Endodermal cell (in vitro differentiated cells): ENCODE measurements at regions not wholly inside any gene's neighbourhood (a gene's known extent, or its start where the extent isn't known, plus 50 kb on each side); places are given as distances from the start of the nearest gene placed in this dataset.

ENCODE experiments used
- DNase-seq: peaks from one replicate; pipeline ENCODE4 v3.0.0-alpha.2; 2017
- H3K27ac ChIP-seq: 2 replicates; pipeline ENCODE4 v1.5.1; 2013; ENCODE audit warnings: mild to moderate bottlenecking, low read depth, low read length, moderate library complexity
- H3K27me3 ChIP-seq: 2 replicates; pipeline ENCODE4 v1.6.1; 2013; ENCODE audit warnings: mild to moderate bottlenecking, low read length, moderate library complexity; ENCODE audit not compliant: insufficient read depth, control insufficient read depth, poor library complexity, severe bottlenecking
- H3K36me3 ChIP-seq: 2 replicates; pipeline ENCODE4 v1.7.0; 2013; ENCODE audit warnings: mild to moderate bottlenecking, low read length, moderate library complexity; ENCODE audit not compliant: control insufficient read depth, insufficient read depth
- H3K4me1 ChIP-seq: one replicate; pipeline ENCODE4 v1.7.0; 2013; ENCODE audit warnings: low read length; ENCODE audit not compliant: control insufficient read depth, insufficient read depth
- H3K4me3 ChIP-seq: 2 replicates; pipeline ENCODE4 v1.5.1; 2013; ENCODE audit warnings: mild to moderate bottlenecking, low read length, moderate library complexity
- H3K9ac ChIP-seq: 2 replicates; pipeline ENCODE4 v1.6.1; 2013; ENCODE audit warnings: mild to moderate bottlenecking, low read length, moderate library complexity; ENCODE audit not compliant: poor library complexity, severe bottlenecking; ENCODE audit errors: extremely low read depth
- H3K9me3 ChIP-seq: 2 replicates; pipeline ENCODE4 v1.6.1; 2013; ENCODE audit warnings: mild to moderate bottlenecking, low read length, moderate library complexity; ENCODE audit not compliant: control insufficient read depth
- H3K27ac Mint-ChIP-seq: 2 replicates; pipeline ENCODE4 v1.8.0; 2020; ENCODE audit warnings: mixed read lengths
- H3K27me3 Mint-ChIP-seq: 2 replicates; pipeline ENCODE4 v1.8.0; 2021; ENCODE audit warnings: mild to moderate bottlenecking, mixed read lengths; ENCODE audit not compliant: insufficient read depth
- H3K36me3 Mint-ChIP-seq: 2 replicates; pipeline ENCODE4 v1.8.0; 2020; ENCODE audit warnings: low read depth, mixed read lengths
- H3K4me1 Mint-ChIP-seq: 2 replicates; pipeline ENCODE4 v1.8.0; 2020; ENCODE audit warnings: mixed read lengths
- H3K4me3 Mint-ChIP-seq: 2 replicates; pipeline ENCODE4 v1.8.0; 2020; ENCODE audit warnings: mild to moderate bottlenecking, moderate library complexity, mixed read lengths
- H3K9me3 Mint-ChIP-seq: 2 replicates; pipeline ENCODE4 v1.8.0; 2020; ENCODE audit warnings: mild to moderate bottlenecking, mixed read lengths
- CTCF ChIP-seq: fragments of 200-600 bp; sonication (generic); conservative IDR thresholded peaks from 2 replicates; pipeline ENCODE4 v1.5.0; 2021; ENCODE audit warnings: antibody characterized with exemption, mild to moderate bottlenecking
- WGBS, 2 experiments: methylation state at CpG; one replicate each; pipeline versions ENCODE4 v1.1.5 to v1.1.7; 2013; ENCODE audit warnings: missing lambda C conversion rate in 2 of 2, mixed read lengths in 1 of 2; ENCODE audit not compliant: insufficient coverage in 1 of 2, insufficient read length in 1 of 2; 5-methylcytosine and 5-hydroxymethylcytosine counted together

GRCh38 chr13:111482126-111482525 is 161.7 kb downstream of the TEX29 start:
- Histone ChIP-seq H3K4me1 (no peaks in the 10 kb centered on the region), H3K36me3 (no peaks in the 10 kb centered on the region), H3K27ac (no peak overlapping the region), H3K4me3 (no peak overlapping the region), H3K9ac (no peak overlapping the region), H3K27me3 (no peaks in the 10 kb centered on the region), H3K9me3 (peaks cover 10% of the 10 kb centered on the region)
- Mint-ChIP-seq H3K4me1 (peaks cover 5% of the 10 kb centered on the region), H3K36me3 (no peaks in the 10 kb centered on the region), H3K4me3 (no peak overlapping the region), H3K9me3 (peaks cover 22% of the 10 kb centered on the region), H3K27me3 (peaks cover 4% of the 10 kb centered on the region), H3K27ac (no peak overlapping the region)
- TF ChIP-seq CTCF, result no peak
- 89 to 91% methylated on average over 1 to 6 of the region's 6 CpGs for WGBS, 2 experiments
- DNase-seq, result no peak

- Mint-ChIP-seq H3K9me3 (peaks cover 29% of the 10 kb centered on the region), H3K36me3 (no peaks in the 10 kb centered on the region), H3K4me1 (peaks cover 5% of the 10 kb centered on the region), H3K4me3 (no peak overlapping the region), H3K27ac (no peak overlapping the region), H3K27me3 (peaks cover 4% of the 10 kb centered on the region)
- H3K4me1 ChIP-seq, result no peaks in the 10 kb centered on the region
- DNase-seq, result no peak
- H3K9ac ChIP-seq, result no peak overlapping the region
- no peaks in the 10 kb centered on the region for H3K36me3 ChIP-seq
- H3K9me3 ChIP-seq, result peaks cover 14% of the 10 kb centered on the region
- no peak overlapping the region for H3K4me3 ChIP-seq
- WGBS, 2 experiments, result 84 to 97% methylated on average over 13 to 18 of the region's 18 CpGs
- H3K27me3 ChIP-seq, result no peaks in the 10 kb centered on the region
- TF ChIP-seq CTCF, result no peak
- H3K27ac ChIP-seq, result no peak overlapping the region
Measured at GRCh38 chr13:111482806-111483620, 162.6 kb downstream of the TEX29 start.

- WGBS, 2 experiments, result 92 to 95% methylated on average over 5 to 7 of the region's 7 CpGs
- no peak for DNase-seq
- Mint-ChIP-seq H3K27me3 (peaks cover 4% of the 10 kb centered on the region), H3K9me3 (peaks cover 33% of the 10 kb centered on the region), H3K4me3 (no peak overlapping the region), H3K4me1 (peaks cover 5% of the 10 kb centered on the region), H3K36me3 (no peaks in the 10 kb centered on the region), H3K27ac (no peak overlapping the region)
- Histone ChIP-seq H3K36me3 (no peaks in the 10 kb centered on the region), H3K27ac (no peak overlapping the region), H3K4me3 (no peak overlapping the region), H3K9me3 (peaks cover 14% of the 10 kb centered on the region), H3K9ac (no peak overlapping the region), H3K4me1 (no peaks in the 10 kb centered on the region), H3K27me3 (no peaks in the 10 kb centered on the region)
- TF ChIP-seq CTCF, result no peak
Measured at GRCh38 chr13:111483621-111483987, 163.2 kb downstream of the TEX29 start.
